ENCODE measurements at regions not wholly inside any gene's neighbourhood (a gene's known extent, or its start where the extent isn't known, plus 50 kb on each side); places are given as distances from the start of the nearest gene placed in this dataset.

DNA sequence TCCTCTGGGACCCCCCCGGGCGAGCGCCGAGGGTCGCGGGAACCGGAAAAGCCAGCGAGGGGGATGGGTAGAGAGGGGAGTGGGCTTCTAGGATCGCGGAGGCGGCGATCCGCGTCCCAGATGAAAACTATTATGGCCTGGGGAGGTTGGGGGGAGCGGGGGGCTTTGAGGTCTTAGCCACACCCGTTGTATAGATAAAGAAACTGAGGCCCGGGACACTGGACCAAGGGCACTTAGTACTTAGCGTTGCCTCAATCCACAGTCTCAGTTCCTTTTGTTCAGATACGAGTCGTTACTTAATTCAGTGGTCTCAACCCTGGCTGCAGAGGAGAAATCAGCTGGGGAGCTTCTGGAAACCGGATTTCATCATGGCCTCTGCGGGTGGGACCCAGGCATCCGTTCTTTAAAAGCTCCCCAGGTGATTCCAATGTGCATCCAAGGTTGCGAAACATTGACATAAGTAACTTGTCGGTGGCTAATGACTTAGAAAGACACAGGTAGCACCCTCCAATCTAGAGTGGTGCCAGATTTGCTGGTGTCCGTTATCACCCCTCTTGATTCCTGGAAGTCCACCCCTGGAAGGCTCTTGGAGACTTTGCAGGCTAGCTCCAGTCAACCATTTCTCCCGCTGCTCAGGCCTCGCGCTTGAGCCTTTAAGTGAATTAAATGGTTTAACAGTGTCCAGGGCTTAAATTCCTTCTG lies 90.7 kb downstream of the GEMIN8 start:
- TF ChIP-seq, protein P1, sequence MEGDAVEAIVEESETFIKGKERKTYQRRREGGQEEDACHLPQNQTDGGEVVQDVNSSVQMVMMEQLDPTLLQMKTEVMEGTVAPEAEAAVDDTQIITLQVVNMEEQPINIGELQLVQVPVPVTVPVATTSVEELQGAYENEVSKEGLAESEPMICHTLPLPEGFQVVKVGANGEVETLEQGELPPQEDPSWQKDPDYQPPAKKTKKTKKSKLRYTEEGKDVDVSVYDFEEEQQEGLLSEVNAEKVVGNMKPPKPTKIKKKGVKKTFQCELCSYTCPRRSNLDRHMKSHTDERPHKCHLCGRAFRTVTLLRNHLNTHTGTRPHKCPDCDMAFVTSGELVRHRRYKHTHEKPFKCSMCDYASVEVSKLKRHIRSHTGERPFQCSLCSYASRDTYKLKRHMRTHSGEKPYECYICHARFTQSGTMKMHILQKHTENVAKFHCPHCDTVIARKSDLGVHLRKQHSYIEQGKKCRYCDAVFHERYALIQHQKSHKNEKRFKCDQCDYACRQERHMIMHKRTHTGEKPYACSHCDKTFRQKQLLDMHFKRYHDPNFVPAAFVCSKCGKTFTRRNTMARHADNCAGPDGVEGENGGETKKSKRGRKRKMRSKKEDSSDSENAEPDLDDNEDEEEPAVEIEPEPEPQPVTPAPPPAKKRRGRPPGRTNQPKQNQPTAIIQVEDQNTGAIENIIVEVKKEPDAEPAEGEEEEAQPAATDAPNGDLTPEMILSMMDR (conservative IDR thresholded peaks at IDR 0.05; ENCODE audit: control insufficient read depth, insufficient read depth, low read depth, low read length) = no peak
- H3K4me3 ChIP-seq (ENCODE audit: control insufficient read depth, low read depth, low read length) = peak overlapping the region; percentile 39
- no peak for DNase-seq (ENCODE audit: low read depth)

DNA sequence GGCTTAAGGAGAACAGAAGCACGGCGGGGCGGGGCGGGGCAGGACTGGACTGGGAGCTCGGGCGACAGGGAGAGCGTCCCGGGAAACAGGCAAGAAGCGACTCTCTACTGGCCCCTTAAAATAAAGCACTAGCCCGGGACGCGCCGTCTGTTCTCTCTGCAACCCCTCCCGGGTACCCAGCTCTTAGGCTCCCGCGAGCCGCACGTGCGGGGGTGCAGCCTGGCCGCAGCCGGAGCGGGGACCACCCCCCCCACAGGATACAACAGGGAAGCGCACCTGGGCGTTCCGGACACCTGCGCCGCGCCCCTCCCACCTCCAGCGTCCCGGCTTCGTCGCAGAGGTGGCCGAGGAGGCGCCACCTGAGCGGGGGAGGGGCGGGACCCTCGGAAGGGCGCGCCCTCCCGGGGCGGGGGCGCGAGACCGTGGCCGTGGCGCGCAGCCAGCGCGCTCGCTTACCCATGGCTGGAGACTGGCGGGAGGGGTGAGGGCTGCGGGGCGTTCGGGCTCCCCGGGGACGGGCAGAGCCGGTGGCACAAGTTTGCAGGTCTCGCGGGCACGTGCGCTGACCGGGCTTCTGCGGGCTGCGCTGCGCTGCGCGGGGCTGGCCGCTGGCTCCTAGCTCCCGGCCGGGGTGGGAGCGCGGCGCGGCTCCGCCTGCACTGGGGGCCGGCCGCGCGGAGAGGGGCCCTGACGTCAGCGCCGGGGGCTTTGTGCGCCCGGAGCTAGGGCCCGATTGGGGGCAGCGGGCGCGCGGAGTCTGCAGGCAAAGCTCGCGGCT lies 91.5 kb downstream of the GEMIN8 start:
- peak overlapping the region; percentile 62 for H3K4me3 ChIP-seq (ENCODE audit: control insufficient read depth, low read depth, low read length)
- TF ChIP-seq, protein P1 (conservative IDR thresholded peaks at IDR 0.05; ENCODE audit: control insufficient read depth, insufficient read depth, low read depth, low read length) = no peak
- no peak for DNase-seq (ENCODE audit: low read depth)

DNA sequence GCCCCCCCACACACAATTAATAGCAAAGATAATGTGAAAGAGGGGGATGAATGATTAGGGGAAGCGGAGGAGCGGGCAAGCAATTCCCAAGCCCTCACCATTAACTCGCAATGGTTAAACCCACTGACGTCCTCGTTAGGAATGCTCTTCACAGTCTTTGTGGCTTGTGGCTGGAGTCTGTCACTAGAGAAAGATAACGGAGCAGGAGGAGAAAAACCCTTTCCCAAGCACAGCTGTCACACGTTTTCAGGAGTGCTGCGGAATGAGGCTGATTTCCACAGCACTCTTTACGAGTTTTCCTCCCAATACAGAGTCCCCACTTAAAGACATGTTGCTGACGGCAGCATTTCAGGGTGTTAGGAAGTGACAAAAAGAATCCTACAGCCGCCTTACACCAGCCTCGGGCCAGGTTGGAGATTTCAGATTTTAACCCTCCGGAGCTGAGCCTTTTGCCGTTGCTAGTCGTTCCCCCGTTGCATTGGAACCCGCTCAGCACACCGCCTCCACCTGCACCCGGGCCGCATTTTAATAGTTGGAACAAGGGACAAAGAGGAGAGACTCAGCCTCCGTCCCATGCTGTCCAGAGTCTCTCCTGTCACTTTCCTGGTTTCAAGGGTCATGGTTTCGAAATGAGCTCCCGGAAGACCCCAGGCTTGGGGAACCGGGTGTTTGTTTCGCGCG lies 92.2 kb downstream of the GEMIN8 start:
- DNase-seq (ENCODE audit: low read depth) = peak; percentile 56
- peak overlapping the region; percentile 62 for H3K4me3 ChIP-seq (ENCODE audit: control insufficient read depth, low read depth, low read length)
- TF ChIP-seq, protein P1 (conservative IDR thresholded peaks at IDR 0.05; ENCODE audit: control insufficient read depth, insufficient read depth, low read depth, low read length) = no peak

GRCh38 chrX:13936521-13937225 lies 93.0 kb downstream of the GEMIN8 start:
- DNase-seq (ENCODE audit: low read depth) = no peak
- TF ChIP-seq, protein P1 (conservative IDR thresholded peaks at IDR 0.05; ENCODE audit: control insufficient read depth, insufficient read depth, low read depth, low read length) = no peak
- peak overlapping the region; percentile 62 for H3K4me3 ChIP-seq (ENCODE audit: control insufficient read depth, low read depth, low read length)

- TF ChIP-seq, protein P1 (conservative IDR thresholded peaks at IDR 0.05; ENCODE audit: control insufficient read depth, insufficient read depth, low read depth, low read length) = no peak
These were observed 95.0 kb downstream of the GEMIN8 start for GRCh38 chrX:13934731-13935130.

GRCh38 chrX:13933851-13934250 lies 95.8 kb downstream of the GEMIN8 start:
- H3K4me3 ChIP-seq (ENCODE audit: control insufficient read depth, low read depth, low read length) = no peak overlapping the region
- TF ChIP-seq, protein P1 (conservative IDR thresholded peaks at IDR 0.05; ENCODE audit: control insufficient read depth, insufficient read depth, low read depth, low read length) = no peak
- DNase-seq (ENCODE audit: low read depth) = no peak

More at GRCh38 chrX:13934731-13935130, 95.0 kb downstream of the GEMIN8 start:
- no peak overlapping the region for H3K4me3 ChIP-seq (ENCODE audit: control insufficient read depth, low read depth, low read length)
- no peak for DNase-seq (ENCODE audit: low read depth)
